ENCODE measurements at regions not wholly inside any gene's neighbourhood (a gene's known extent, or its start where the extent isn't known, plus 50 kb on each side); places are given as distances from the start of the nearest gene placed in this dataset.

DNA sequence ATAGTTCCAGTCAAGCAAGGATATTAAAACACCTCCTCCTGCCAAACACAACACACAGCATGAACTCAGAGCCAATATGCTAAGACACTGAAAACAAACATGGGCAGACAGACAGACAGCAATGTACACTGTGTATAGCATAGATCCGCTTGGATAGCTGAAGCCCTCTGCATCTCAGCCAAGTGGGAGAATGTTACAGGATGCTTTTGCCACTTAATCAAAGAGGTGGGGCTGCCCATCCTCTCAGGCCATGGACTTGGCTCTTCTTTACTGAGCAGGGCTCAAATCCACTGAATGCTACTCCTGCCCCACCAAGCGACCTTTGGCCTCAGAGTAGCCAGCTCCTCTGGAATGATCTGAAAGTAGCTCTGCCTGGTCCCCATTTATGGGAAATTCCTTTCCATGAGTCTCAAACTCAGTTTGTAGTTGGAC, 64.7 kb upstream of the NGF start:
- Histone ChIP-seq H2BK120ac (ENCODE audit: low read depth, low read length, poor library complexity, severe bottlenecking) (no peak overlapping the region), H3K27me3 (ENCODE audit: insufficient read depth, low read length) (no peaks in the 10 kb centered on the region), H3K4ac (ENCODE audit: low read depth, low read length) (no peak overlapping the region), H4K5ac (ENCODE audit: insufficient read length, low read depth, low read length) (no peak overlapping the region), H2BK15ac (ENCODE audit: low read depth, low read length) (no peak overlapping the region), H3K4me1 (ENCODE audit: insufficient read depth, low read length) (no peaks in the 10 kb centered on the region; the same call in 1 of the 2 replicates), H4K8ac (replicated peaks; ENCODE audit: insufficient read length, low read depth, low read length) (no peak overlapping the region), H3K4me2 (ENCODE audit: insufficient read depth, insufficient read length, low read length) (no peak overlapping the region), H3K14ac (ENCODE audit: insufficient read depth, low read length) (no peak overlapping the region), H2BK5ac (ENCODE audit: insufficient read length, low read length) (no peak overlapping the region), H3K79me2 (ENCODE audit: insufficient read depth, low read length) (no peaks in the 10 kb centered on the region), H3K23ac (ENCODE audit: insufficient read length, low read depth, low read length) (no peak overlapping the region), H4K20me1 (ENCODE audit: control insufficient read depth, insufficient read depth, insufficient read length) (no peaks in the 10 kb centered on the region), H3K56ac (ENCODE audit: insufficient read length, low read depth, low read length) (no peak overlapping the region), H3K18ac (ENCODE audit: insufficient read length, low read depth, low read length) (no peak overlapping the region), H3K9ac (ENCODE audit: extremely low read depth, insufficient read length, low read length) (no peak overlapping the region), H3T11ph (ENCODE audit: low read length) (no peak overlapping the region), H2BK12ac (ENCODE audit: insufficient read length, low read depth, low read length) (no peak overlapping the region), H3K79me1 (ENCODE audit: insufficient read depth, low read depth, low read length, poor library complexity, severe bottlenecking) (no peaks in the 10 kb centered on the region), H2BK20ac (ENCODE audit: low read depth, low read length, poor library complexity, severe bottlenecking) (no peak overlapping the region), H2AK5ac (ENCODE audit: insufficient read length, low read length) (no peak overlapping the region), H3K9me3 (ENCODE audit: control insufficient read depth, low read depth, low read length) (no peaks in the 10 kb centered on the region), H3K27ac (ENCODE audit: insufficient read length, low read depth, low read length) (no peak overlapping the region), H3K23me2 (ENCODE audit: insufficient read length, low read depth, low read length, poor library complexity, severe bottlenecking) (no peaks in the 10 kb centered on the region), H2AFZ (ENCODE audit: low read length) (no peak overlapping the region), H4K91ac (ENCODE audit: insufficient read length, low read depth, low read length) (no peak overlapping the region)
- H3K4me1 Mint-ChIP-seq: peaks cover 0 to 5% of the 10 kb centered on the region in 2 experiments; a peak in 3 of 4 replicates
- peaks cover 0 to 5% of the 10 kb centered on the region in 2 experiments; a peak in 4 of 5 replicates for H3K9me3 Mint-ChIP-seq
- no peak for DNase-seq
- no peak overlapping the region for H3K4me3 Mint-ChIP-seq
- no peaks in the 10 kb centered on the region for H3K36me3 Mint-ChIP-seq (ENCODE audit: insufficient read depth in 1 of 3, low read depth in 3 of 3)
- no peak overlapping the region for H3K27ac Mint-ChIP-seq
- H3K27me3 Mint-ChIP-seq (ENCODE audit: low read depth): peaks cover 1% of the 10 kb centered on the region; the same call in 1 of the 2 replicates
- TF ChIP-seq, protein P1, sequence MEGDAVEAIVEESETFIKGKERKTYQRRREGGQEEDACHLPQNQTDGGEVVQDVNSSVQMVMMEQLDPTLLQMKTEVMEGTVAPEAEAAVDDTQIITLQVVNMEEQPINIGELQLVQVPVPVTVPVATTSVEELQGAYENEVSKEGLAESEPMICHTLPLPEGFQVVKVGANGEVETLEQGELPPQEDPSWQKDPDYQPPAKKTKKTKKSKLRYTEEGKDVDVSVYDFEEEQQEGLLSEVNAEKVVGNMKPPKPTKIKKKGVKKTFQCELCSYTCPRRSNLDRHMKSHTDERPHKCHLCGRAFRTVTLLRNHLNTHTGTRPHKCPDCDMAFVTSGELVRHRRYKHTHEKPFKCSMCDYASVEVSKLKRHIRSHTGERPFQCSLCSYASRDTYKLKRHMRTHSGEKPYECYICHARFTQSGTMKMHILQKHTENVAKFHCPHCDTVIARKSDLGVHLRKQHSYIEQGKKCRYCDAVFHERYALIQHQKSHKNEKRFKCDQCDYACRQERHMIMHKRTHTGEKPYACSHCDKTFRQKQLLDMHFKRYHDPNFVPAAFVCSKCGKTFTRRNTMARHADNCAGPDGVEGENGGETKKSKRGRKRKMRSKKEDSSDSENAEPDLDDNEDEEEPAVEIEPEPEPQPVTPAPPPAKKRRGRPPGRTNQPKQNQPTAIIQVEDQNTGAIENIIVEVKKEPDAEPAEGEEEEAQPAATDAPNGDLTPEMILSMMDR (conservative IDR thresholded peaks at IDR 0.05): no peak
- no CpG with 5 or more reads among the region's 2 CpGs for WGBS (ENCODE audit: extremely low coverage, insufficient read length, low lambda C conversion rate)

All from H9 (cell line).